HG03442 (cell line): ENCODE measurements at regions not wholly inside any gene's neighbourhood (a gene's known extent, or its start where the extent isn't known, plus 50 kb on each side); places are given as distances from the start of the nearest gene placed in this dataset.
A peak's percentile ranks its signal among the peaks of the same experiment; 100 is the strongest.

Source experiments
- ATAC-seq: cut with Tn5 transposase; IDR thresholded peaks from one replicate; pipeline ENCODE4 v1.9.1; 2021; ENCODE audit warnings: mild to moderate bottlenecking, moderate library complexity; ENCODE audit not compliant: unreplicated experiment

- no peak for ATAC-seq
Observed at GRCh38 chr11:59302991-59303390, 55.7 kb upstream of the OR5AN1 start.

- ATAC-seq = no peak
Observed at GRCh38 chr11:59295435-59295834, 63.3 kb upstream of the OR5AN1 start.

- no peak for ATAC-seq
Observed at GRCh38 chr11:59292611-59293010, 66.1 kb upstream of the OR5AN1 start.

- no peak for ATAC-seq
Observed at GRCh38 chr11:59291228-59291627, 67.5 kb upstream of the OR5AN1 start.

GRCh38 chr11:59289356-59290181, 69.1 kb upstream of the OR5AN1 start:
- no peak for ATAC-seq

- no peak for ATAC-seq
Observed at GRCh38 chr11:59285716-59286260, 72.9 kb upstream of the OR5AN1 start.

GRCh38 chr11:59284773-59285129, 72.0 kb upstream of the MPEG1 start:
- peak; percentile 13 for ATAC-seq

- peak; percentile 70 for ATAC-seq
Observed at GRCh38 chr11:59283825-59284772, 71.4 kb upstream of the MPEG1 start.

GRCh38 chr11:59283311-59283710, 70.6 kb upstream of the MPEG1 start:
- no peak for ATAC-seq

- ATAC-seq = no peak
Observed at GRCh38 chr11:59281177-59281576, 68.5 kb upstream of the MPEG1 start.

- peak; percentile 82 for ATAC-seq
Observed at GRCh38 chr11:59273373-59273841, 60.7 kb upstream of the MPEG1 start.

GRCh38 chr11:59272771-59273372, 60.1 kb upstream of the MPEG1 start:
- ATAC-seq = peak; percentile 11

GRCh38 chr11:59271811-59272327, 59.1 kb upstream of the MPEG1 start:
- ATAC-seq = no peak

GRCh38 chr11:59271247-59271755, 58.6 kb upstream of the MPEG1 start:
- no peak for ATAC-seq

GRCh38 chr11:59267736-59268475, 55.2 kb upstream of the MPEG1 start:
- ATAC-seq = peak; percentile 10

GRCh38 chr11:59267196-59267595, 54.5 kb upstream of the MPEG1 start:
- peak; percentile 70 for ATAC-seq

- ATAC-seq = no peak
Observed at GRCh38 chr11:59266491-59266890, 53.8 kb upstream of the MPEG1 start.

GRCh38 chr11:59265735-59266134, 53.0 kb upstream of the MPEG1 start:
- no peak for ATAC-seq

- ATAC-seq = no peak
Observed at GRCh38 chr11:59264736-59265135, 52.0 kb upstream of the MPEG1 start.
